HCT116 (cell line): ENCODE measurements at regions not wholly inside any gene's neighbourhood (a gene's known extent, or its start where the extent isn't known, plus 50 kb on each side); places are given as distances from the start of the nearest gene placed in this dataset.

Source experiments
- ATAC-seq: fragments of 200-7000 bp; cut with Tn5 transposase; 2 replicates; pipeline ENCODE4 v1.9.1; 2020; ENCODE audit warnings: mild to moderate bottlenecking, moderate library complexity
- BruUV-seq: library from RNA; stranded (reverse); fragments of 400-500 nt; replicated peaks from 2 replicates; lab custom pipeline; 2021; lab: Mats Ljungman, UMichigan
- CTCF ChIA-PET: fragments of 300-600 bp; sonication (Branson Sonifier 250); formaldehyde crosslinking; loops from one replicate; lab custom pipeline; 2021; ENCODE audit warnings: antibody characterized with exemption; lab: Charles Lee
- POLR2A ChIA-PET: fragments of 300-600, 350-600 bp; sonication (Branson Sonifier 250); formaldehyde crosslinking; loops from one replicate; lab custom pipeline; 2021; ENCODE audit warnings: antibody characterized with exemption; lab: Charles Lee
- RAD21 ChIA-PET, 2 experiments: fragments of 300-600 bp; sonication (Branson Sonifier 250); formaldehyde crosslinking; loops; one replicate each; lab custom pipeline; 2023; ENCODE audit warnings: low total read pairs in 2 of 2; ENCODE audit not compliant: uncharacterized antibody in 2 of 2, unreplicated experiment in 2 of 2, low non-redundant PET in 1 of 2; lab: Charles Lee
- DNase-seq: peaks from one replicate; pipeline ENCODE4 v3.0.0-alpha.2; 2010; ENCODE audit warnings: low read depth, low spot score
- H2AFZ ChIP-seq: fragments of 200-600 bp; shearing (Covaris generic), sonication (generic); 2 replicates; pipeline ENCODE4 v1.6.1; 2017; ENCODE audit warnings: low read depth, mixed run types, mixed read lengths, antibody characterized with exemption, low read length; ENCODE audit not compliant: poor library complexity, severe bottlenecking
- H3K27ac ChIP-seq: 2 replicates; pipeline ENCODE4 v1.5.1; 2012; ENCODE audit warnings: low read depth, low read length
- H3K27me3 ChIP-seq: fragments of 200-600 bp; sonication (generic); 2 replicates; pipeline ENCODE4 v1.6.1; 2016; ENCODE audit warnings: mixed run types, low read length, mixed read lengths; ENCODE audit not compliant: insufficient read depth
- H3K36me3 ChIP-seq, 2 experiments: fragments of 200-500 bp in 1 of 2; fragments of 200-600 bp in 1 of 2; sonication (Bioruptor generic) in 1 of 2; sonication (generic) in 1 of 2; 2 replicates each; pipeline versions ENCODE4 v1.5.1 to v1.6.1; 2014 to 2016; ENCODE audit warnings: low read length in 2 of 2, inconsistent platforms in 1 of 2, mixed read lengths in 1 of 2, mixed run types in 1 of 2; ENCODE audit not compliant: insufficient read depth in 2 of 2, control insufficient read depth in 1 of 2
- H3K4me1 ChIP-seq, 2 experiments: fragments of 200-600 bp in 1 of 2; sonication (generic) in 1 of 2; 2 replicates each; pipeline versions ENCODE4 v1.5.1 to v1.6.1; 2012 to 2017; ENCODE audit warnings: low read length in 2 of 2, inconsistent platforms in 1 of 2, mild to moderate bottlenecking in 1 of 2, mixed read lengths in 1 of 2, mixed run types in 1 of 2, moderate library complexity in 1 of 2; ENCODE audit not compliant: insufficient read depth in 2 of 2, control insufficient read depth in 1 of 2
- H3K4me2 ChIP-seq: fragments of 200-600 bp; sonication (generic); 2 replicates; pipeline ENCODE4 v1.6.1; 2017; ENCODE audit warnings: mixed run types, low read length, mixed read lengths
- H3K4me3 ChIP-seq, 2 experiments: fragments of 200-600 bp in 1 of 2; sonication (generic) in 1 of 2; replicated peaks in 1 of 2; 2 replicates each; pipeline ENCODE4 v1.5.1; 2011 to 2016; ENCODE audit warnings: low read length in 2 of 2, control low read depth in 1 of 2, low read depth in 1 of 2, mild to moderate bottlenecking in 1 of 2, mixed read lengths in 1 of 2, mixed run types in 1 of 2
- H3K79me2 ChIP-seq: fragments of 200-600 bp; sonication (generic); 2 replicates; pipeline ENCODE4 v1.6.1; 2017; ENCODE audit warnings: mild to moderate bottlenecking, mixed run types, low read length, moderate library complexity, mixed read lengths; ENCODE audit not compliant: insufficient read depth
- H3K9ac ChIP-seq: fragments of 200-600 bp; sonication (generic); 2 replicates; pipeline ENCODE4 v1.6.1; 2016; ENCODE audit warnings: low read length, mixed read lengths
- H3K9me2 ChIP-seq: fragments of 200-600 bp; sonication (generic), shearing (Covaris generic); 2 replicates; pipeline ENCODE4 v1.6.1; 2017; ENCODE audit warnings: mixed run types, mild to moderate bottlenecking, moderate library complexity; ENCODE audit not compliant: insufficient read depth
- H3K9me3 ChIP-seq, 2 experiments: fragments of 200-500 bp in 1 of 2; fragments of 200-600 bp in 1 of 2; sonication (Bioruptor generic) in 1 of 2; sonication (generic) in 1 of 2; 2 replicates each; pipeline ENCODE4 v1.6.1; 2014 to 2017; ENCODE audit warnings: low read length in 2 of 2, mixed read lengths in 2 of 2, inconsistent platforms in 1 of 2, low read depth in 1 of 2, mild to moderate bottlenecking in 1 of 2, mixed run types in 1 of 2, moderate library complexity in 1 of 2; ENCODE audit not compliant: control insufficient read depth in 1 of 2, insufficient read depth in 1 of 2
- H4K20me1 ChIP-seq: fragments of 200-600 bp; sonication (generic), shearing (Covaris generic); 2 replicates; pipeline ENCODE4 v1.6.1; 2017; ENCODE audit warnings: mixed run types, mild to moderate bottlenecking, moderate library complexity; ENCODE audit not compliant: insufficient read depth
- ATF3 ChIP-seq: IDR thresholded peaks from 2 replicates; pipeline ENCODE4 v1.6.1; 2012
- CTCF ChIP-seq, 3 experiments: fragments of 200-600 bp in 1 of 3; sonication (generic) in 1 of 3; IDR thresholded peaks in 2 of 3; conservative IDR thresholded peaks in 1 of 3; 2 replicates each; pipeline ENCODE4 v1.5.1; 2012 to 2017; ENCODE audit warnings: low read depth in 2 of 3, low read length in 2 of 3, antibody characterized with exemption in 1 of 3, borderline replicate concordance in 1 of 3, control low read depth in 1 of 3, mild to moderate bottlenecking in 1 of 3, mixed read lengths in 1 of 3, mixed run types in 1 of 3, moderate library complexity in 1 of 3; ENCODE audit not compliant: insufficient read depth in 1 of 3
- EZH2 ChIP-seq: fragments of 200-600 bp; sonication (generic); IDR thresholded peaks from 2 replicates; pipeline ENCODE4 v1.6.1; 2017; ENCODE audit warnings: antibody characterized with exemption, mixed run types
- POLR2A ChIP-seq: IDR thresholded peaks from 2 replicates; pipeline ENCODE4 v1.7.0; 2011; ENCODE audit warnings: borderline replicate concordance; ENCODE audit not compliant: insufficient read depth, insufficient read length; ENCODE audit errors: extremely low read depth
- POLR2AphosphoS5 ChIP-seq: IDR thresholded peaks from 2 replicates; pipeline ENCODE4 v1.6.1; 2011; ENCODE audit warnings: mild to moderate bottlenecking, low read depth, low read length, moderate library complexity
- REST ChIP-seq: IDR thresholded peaks from 2 replicates; pipeline ENCODE4 v1.6.1; 2012; ENCODE audit warnings: low read depth
- SP1 ChIP-seq: IDR thresholded peaks from 2 replicates; pipeline ENCODE4 v1.6.1; 2012; ENCODE audit warnings: low read depth
- intact Hi-C: fragments of 100-400 bp; cut with micrococcal nuclease; formaldehyde crosslinking; loops from 2 replicates; pipeline ENCODE4 v1.10.0; 2022

- no peaks in the 10 kb centered on the region for H4K20me1 ChIP-seq
- H3K4me3 ChIP-seq, result no peak overlapping the region
- no peaks in the 10 kb centered on the region for H3K79me2 ChIP-seq
- H3K9me2 ChIP-seq, result no peaks in the 10 kb centered on the region
- intact Hi-C loops, result no loop called here
- ChIA-PET RAD21 (no interaction called here), CTCF (no interaction called here), POLR2A (no interaction called here)
- H3K36me3 ChIP-seq, result no peaks in the 10 kb centered on the region
- DNase-seq, result no peak
- H3K4me2 ChIP-seq, result no peak overlapping the region
- no TSS peak for BruUV-seq
- H3K27ac ChIP-seq, result no peak overlapping the region
- peaks cover 0 to 8% of the 10 kb centered on the region in 2 experiments; a peak in 2 of 4 replicates for H3K4me1 ChIP-seq
- H3K27me3 ChIP-seq, result no peaks in the 10 kb centered on the region
- H2AFZ ChIP-seq, result no peak overlapping the region
- no peak overlapping the region for H3K9ac ChIP-seq
- H3K9me3 ChIP-seq, result no peaks in the 10 kb centered on the region
- no peak for TF ChIP-seq ATF3
- TF ChIP-seq POLR2A, result no peak
- TF ChIP-seq POLR2AphosphoS5, result no peak
- TF ChIP-seq SP1, result no peak
- TF ChIP-seq CTCF (IDR thresholded peaks at IDR 0.05 in 2 of 3, conservative IDR thresholded peaks at IDR 0.05 in 1 of 3; ENCODE audit: borderline replicate concordance in 1 of 3, insufficient read depth in 1 of 3, low read depth in 2 of 3, low read length in 2 of 3), result no peak
- no peak for TF ChIP-seq EZH2
- TF ChIP-seq REST, result no peak
- no peak for ATAC-seq
Observed at GRCh38 chrX:150240643-150240970, 122.5 kb upstream of the MAMLD1 start.
